Activated CD4-positive, CD25-positive, alpha-beta regulatory T cell (primary cell): ENCODE measurements at regions not wholly inside any gene's neighbourhood (a gene's known extent, or its start where the extent isn't known, plus 50 kb on each side); places are given as distances from the start of the nearest gene placed in this dataset.
"Not testable (repeated sequence)": the region's sequence is repeated elsewhere in the genome, so short reads cannot be mapped to it uniquely, and the experiment has no call there.

Experiments used
- DNase-seq, 4 experiments: peaks; one replicate each; lab custom pipeline; 2025; lab: John Stamatoyannopoulos, UW

GRCh38 chr2:161068670-161069069 lies 91.6 kb upstream of the TANK start:
- no peak for DNase-seq

GRCh38 chr2:161070693-161071479 lies 89.3 kb upstream of the TANK start:
- no peak for DNase-seq

GRCh38 chr2:161072436-161072835 lies 87.8 kb upstream of the TANK start:
- not testable (repeated sequence) for DNase-seq

- DNase-seq = no peak
Measured at GRCh38 chr2:161075701-161076100, 84.5 kb upstream of the TANK start.

GRCh38 chr2:161076936-161077335 lies 83.3 kb upstream of the TANK start:
- no peak for DNase-seq

GRCh38 chr2:161077367-161078210 lies 82.6 kb upstream of the TANK start:
- peak in 3 of 4 experiments; percentile 5 to 14 (median 9) for DNase-seq

- DNase-seq = no peak
Measured at GRCh38 chr2:161078211-161078539, 82.1 kb upstream of the TANK start.

- no peak for DNase-seq
Measured at GRCh38 chr2:161085149-161085548, 75.1 kb upstream of the TANK start.

GRCh38 chr2:161088658-161089350 lies 71.4 kb upstream of the TANK start:
- no peak for DNase-seq

GRCh38 chr2:161090411-161090810 lies 69.8 kb upstream of the TANK start:
- peak in 1 of 4 experiments; percentile 2 for DNase-seq

- no peak for DNase-seq
Measured at GRCh38 chr2:161095314-161095713, 64.9 kb upstream of the TANK start.

GRCh38 chr2:161096336-161096735 lies 63.9 kb upstream of the TANK start:
- DNase-seq = no peak

GRCh38 chr2:161097157-161097556 lies 63.1 kb upstream of the TANK start:
- no peak for DNase-seq

GRCh38 chr2:161100211-161100895 lies 59.9 kb upstream of the TANK start:
- DNase-seq = no peak

- no peak for DNase-seq
Measured at GRCh38 chr2:161101406-161101805, 58.8 kb upstream of the TANK start.

- DNase-seq = no peak
Measured at GRCh38 chr2:161102770-161103450, 57.3 kb upstream of the TANK start.

GRCh38 chr2:161103451-161103831 lies 56.8 kb upstream of the TANK start:
- no peak for DNase-seq

- no peak for DNase-seq
Measured at GRCh38 chr2:161104054-161104553, 56.1 kb upstream of the TANK start.

GRCh38 chr2:161107265-161107664 lies 53.0 kb upstream of the TANK start:
- no peak for DNase-seq
